NB4 (cell line): ENCODE measurements at regions not wholly inside any gene's neighbourhood (a gene's known extent, or its start where the extent isn't known, plus 50 kb on each side); places are given as distances from the start of the nearest gene placed in this dataset.

Experiments used
- CTCF ChIP-seq: IDR thresholded peaks from one replicate; pipeline ENCODE4 v1.5.1; 2012; ENCODE audit warnings: low read depth, low read length
- POLR2A ChIP-seq: IDR thresholded peaks from 2 replicates; pipeline ENCODE4 v1.6.1; 2011; ENCODE audit warnings: mild to moderate bottlenecking; ENCODE audit not compliant: insufficient read length; ENCODE audit errors: extremely low read depth

GRCh38 chr17:34713687-34714086 is 134.3 kb downstream of the TMEM132E start:
- no peak for TF ChIP-seq CTCF
- TF ChIP-seq POLR2A: no peak
